Urothelium cell line (cell line): ENCODE measurements at regions not wholly inside any gene's neighbourhood (a gene's known extent, or its start where the extent isn't known, plus 50 kb on each side); places are given as distances from the start of the nearest gene placed in this dataset.
"Not testable (repeated sequence)": the region's sequence is repeated elsewhere in the genome, so short reads cannot be mapped to it uniquely, and the experiment has no call there.

ENCODE experiments used
- DNase-seq: peaks from one replicate; pipeline ENCODE4 v3.0.0; 2011; ENCODE audit warnings: low spot score, mixed read lengths
- FAIRE-seq: peaks from 2 replicates; lab custom pipeline; 2011; peaks lifted over from hg19 to GRCh38; lab: Jason Lieb, UNC

DNA sequence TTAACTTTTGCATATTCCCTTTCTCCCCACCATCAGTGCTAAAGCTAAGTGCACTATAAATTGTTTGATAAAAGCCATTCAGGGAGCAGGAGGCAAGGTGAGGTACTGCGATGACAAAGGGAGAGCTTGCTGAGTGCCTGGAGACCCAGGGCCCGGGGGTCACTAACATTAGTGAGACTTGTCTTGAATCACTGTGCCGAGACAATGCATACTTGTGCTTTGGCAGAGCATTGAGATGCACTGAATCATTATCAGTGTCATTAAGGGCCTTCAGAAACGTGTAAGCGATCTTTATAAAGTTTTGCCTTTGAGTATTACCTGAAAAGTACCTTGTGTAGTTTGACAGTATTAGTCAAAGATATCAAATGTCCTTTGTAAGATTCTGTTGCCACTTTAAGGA is 447.5 kb downstream of the PCNX1 start:
- FAIRE-seq (no peak), DNase-seq (no peak)

DNA sequence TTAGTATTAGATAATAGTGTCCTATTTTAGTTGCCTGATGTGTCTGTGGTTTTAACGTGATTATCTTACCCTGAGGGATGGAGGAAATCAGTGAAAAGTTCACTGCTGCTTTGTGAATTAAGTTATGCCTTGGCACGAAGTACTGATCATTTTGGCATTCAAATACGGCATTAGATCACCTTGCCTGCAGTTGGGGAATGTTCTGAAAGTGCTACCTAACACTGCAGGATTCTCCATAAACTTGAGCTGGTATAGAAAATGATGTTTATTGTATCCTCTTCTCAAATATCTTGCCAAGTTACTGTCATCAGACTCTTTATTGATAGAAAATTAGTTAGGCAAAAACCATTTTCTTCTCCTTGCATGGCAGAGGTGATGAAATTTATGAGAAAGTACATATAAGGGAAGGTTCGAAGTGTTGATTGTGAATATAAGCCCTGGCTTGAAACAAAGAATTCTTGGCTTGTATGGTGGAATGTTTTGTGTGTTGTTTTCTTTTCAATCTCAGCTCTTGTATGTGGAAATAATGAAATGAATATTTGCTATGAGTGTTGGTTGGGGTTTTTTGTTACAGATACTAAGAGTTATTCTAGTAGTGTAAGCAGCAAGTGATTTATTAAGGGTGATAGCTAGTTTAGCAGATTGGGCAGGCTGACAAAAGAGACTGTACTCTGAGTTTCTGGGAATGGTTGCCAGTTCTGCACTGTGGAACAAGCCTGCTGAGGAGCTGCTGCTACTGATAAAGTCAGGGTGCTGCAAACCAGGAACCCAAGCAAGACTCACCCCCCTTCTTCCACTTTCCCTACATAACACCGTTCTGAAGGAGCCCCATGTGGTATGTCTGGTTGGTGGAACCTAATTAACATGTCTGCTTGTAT is 448.3 kb downstream of the PCNX1 start:
- FAIRE-seq: peak; percentile 92
- no peak for DNase-seq

DNA sequence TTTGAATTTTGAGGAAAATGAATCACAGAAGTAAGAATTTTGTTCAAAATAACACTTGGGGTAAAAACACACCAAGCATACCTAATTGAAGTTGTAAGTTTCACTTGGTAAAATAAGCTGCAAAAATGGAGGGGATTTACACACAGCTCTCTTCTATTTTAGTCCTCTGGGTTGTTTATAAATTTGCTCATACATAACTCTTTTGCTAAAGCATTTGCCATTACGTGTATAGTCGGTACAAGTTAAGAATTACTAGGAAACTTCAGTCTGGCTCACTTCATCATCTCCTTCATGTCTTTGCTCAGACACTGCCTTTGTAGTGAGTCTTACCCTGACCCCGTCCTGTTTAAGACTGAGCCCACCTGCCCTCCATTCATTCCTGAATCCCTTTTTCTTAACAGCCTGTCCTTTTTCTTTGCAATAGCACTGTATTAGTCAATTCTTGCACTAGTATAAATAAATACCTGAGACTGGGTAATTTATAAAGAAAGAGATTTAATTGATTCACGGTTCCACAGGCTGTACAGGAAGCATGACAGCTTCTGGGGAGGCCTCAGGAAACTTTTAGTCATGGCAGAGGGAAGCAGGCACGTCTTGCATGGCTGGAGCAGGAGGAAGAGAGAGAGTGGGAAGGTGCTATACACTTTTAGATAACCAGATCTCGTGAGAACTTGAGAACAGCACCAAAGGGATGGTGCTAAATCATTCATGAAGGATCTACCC is 451.1 kb downstream of the PCNX1 start:
- FAIRE-seq: no peak
- DNase-seq: no peak

GRCh38 chr14:71358932-71359421 is 451.7 kb downstream of the PCNX1 start:
- DNase-seq: not testable (repeated sequence)

DNA sequence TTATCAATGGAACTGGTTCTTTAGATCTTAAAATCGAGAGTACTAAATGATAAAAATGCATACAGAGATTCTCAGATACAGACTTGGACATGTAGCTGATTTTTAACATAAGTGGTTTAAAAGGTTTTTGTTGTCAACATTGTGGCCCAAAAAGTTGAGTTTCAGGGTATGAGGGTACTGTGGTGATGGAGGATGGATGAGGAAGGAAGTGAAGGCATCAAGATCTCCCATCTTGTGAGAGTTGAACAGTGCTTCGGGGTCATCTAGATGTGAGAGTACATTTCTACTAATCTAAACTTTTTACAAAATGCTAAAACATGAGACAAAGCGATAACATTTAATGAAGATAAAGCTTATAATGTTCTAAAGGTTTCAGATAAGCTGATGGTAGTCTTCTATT is 452.6 kb downstream of the PCNX1 start:
- no peak for DNase-seq
- FAIRE-seq: peak; percentile 77

More at GRCh38 chr14:71358932-71359421, 451.7 kb downstream of the PCNX1 start:
- FAIRE-seq: not testable (repeated sequence)

GRCh38 chr14:71361336-71361735 is 454.1 kb downstream of the PCNX1 start:
- FAIRE-seq (no peak), DNase-seq (no peak)

GRCh38 chr14:71361874-71362273 is 454.6 kb downstream of the PCNX1 start:
- FAIRE-seq (peak; percentile 83), DNase-seq (no peak)

GRCh38 chr14:71362282-71362681 is 455.0 kb downstream of the PCNX1 start:
- DNase-seq: no peak
- FAIRE-seq: no peak

- FAIRE-seq: no peak
Measured at GRCh38 chr14:71362920-71363584, 455.8 kb downstream of the PCNX1 start.

DNA sequence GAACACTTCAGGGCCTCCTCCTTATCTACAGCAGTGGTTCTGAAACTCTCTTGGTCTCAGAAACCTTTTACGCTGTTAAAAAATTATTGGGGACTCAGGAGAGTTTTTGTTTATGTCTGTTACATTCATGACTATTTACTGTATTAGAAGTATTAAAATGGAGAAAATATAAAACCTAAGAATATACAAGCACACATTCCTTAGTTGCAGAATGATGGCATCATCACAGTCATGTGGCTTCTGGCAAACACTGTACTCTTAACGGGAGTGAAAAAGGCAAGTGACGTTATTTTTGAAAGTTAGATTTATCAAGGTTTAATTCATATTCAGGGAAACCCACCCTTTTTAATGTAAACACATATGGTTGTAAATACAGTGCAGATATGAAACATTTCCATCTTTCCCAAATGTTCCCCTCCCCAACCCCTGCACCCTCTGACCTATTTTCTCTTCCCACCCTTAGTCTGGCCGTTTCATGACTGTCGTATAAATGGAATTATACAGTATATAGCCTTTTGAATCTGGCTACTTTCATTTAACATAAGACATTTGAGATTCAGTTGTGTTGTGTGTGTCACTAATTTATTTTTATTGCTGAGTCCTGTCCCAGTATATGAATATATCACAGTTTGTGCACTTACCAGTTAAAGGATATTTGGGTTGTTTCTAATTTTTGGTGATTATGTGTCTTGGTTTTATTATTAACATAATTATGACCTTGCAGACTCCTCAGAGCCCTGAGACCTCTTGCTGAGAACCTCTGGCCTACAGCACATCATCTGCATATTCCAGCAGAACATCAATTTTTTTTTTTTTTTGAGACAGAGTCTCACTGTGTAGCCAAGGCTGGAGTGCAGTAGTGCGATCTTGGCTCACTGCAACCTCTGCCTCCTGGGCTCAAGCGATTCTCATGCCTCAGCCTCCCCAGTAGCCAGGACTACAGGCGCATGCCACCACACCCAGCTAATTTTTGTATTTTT is 457.0 kb downstream of the PCNX1 start:
- DNase-seq (no peak), FAIRE-seq (no peak)

More at GRCh38 chr14:71362920-71363584, 455.8 kb downstream of the PCNX1 start:
- DNase-seq: no peak

- FAIRE-seq: no peak
- no peak for DNase-seq
Measured at GRCh38 chr14:71365361-71365760, 458.1 kb downstream of the PCNX1 start.

GRCh38 chr14:71366861-71367260 is 459.6 kb downstream of the PCNX1 start:
- DNase-seq (no peak), FAIRE-seq (no peak)

- DNase-seq (peak; percentile 18), FAIRE-seq (peak; percentile 5)
Measured at GRCh38 chr14:71371711-71372396, 464.6 kb downstream of the PCNX1 start.

- DNase-seq: no peak
- peak; percentile 77 for FAIRE-seq
Measured at GRCh38 chr14:71372411-71372838, 465.2 kb downstream of the PCNX1 start.

GRCh38 chr14:71373773-71374172 is 466.5 kb downstream of the PCNX1 start:
- FAIRE-seq (no peak), DNase-seq (no peak)

GRCh38 chr14:71374989-71375388 is 467.7 kb downstream of the PCNX1 start:
- DNase-seq: no peak
- no peak for FAIRE-seq

- no peak for DNase-seq
- FAIRE-seq: no peak
Measured at GRCh38 chr14:71377099-71377498, 469.8 kb downstream of the PCNX1 start.

- FAIRE-seq (no peak), DNase-seq (no peak)
Measured at GRCh38 chr14:71380271-71380670, 473.0 kb downstream of the PCNX1 start.

DNA sequence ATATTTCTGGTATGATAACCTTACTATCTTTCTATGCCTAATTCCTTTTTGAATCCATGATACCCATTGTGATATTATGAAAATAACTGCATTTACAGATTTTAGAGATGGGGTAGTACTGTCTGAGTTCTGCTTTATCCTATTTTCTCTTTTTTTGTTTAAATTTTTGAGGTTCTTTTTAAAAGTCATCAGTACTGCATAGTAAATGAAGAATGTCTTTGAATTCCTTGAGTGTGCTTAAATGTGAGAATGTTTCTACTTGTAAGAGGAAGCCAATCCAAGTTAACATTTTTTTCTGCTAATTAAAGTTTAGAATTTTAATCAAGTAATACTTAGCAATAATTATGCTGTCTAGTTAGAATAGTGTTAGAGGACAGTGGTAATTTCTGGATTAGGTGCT is 474.6 kb downstream of the PCNX1 start:
- FAIRE-seq: no peak
- no peak for DNase-seq
